ENCODE measurements at regions not wholly inside any gene's neighbourhood (a gene's known extent, or its start where the extent isn't known, plus 50 kb on each side); places are given as distances from the start of the nearest gene placed in this dataset.

- no peaks in the 10 kb centered on the region for H3K9me2 ChIP-seq
- H3K9ac ChIP-seq, result no peak overlapping the region
- no peaks in the 10 kb centered on the region for H3F3A ChIP-seq (replicated peaks; ENCODE audit: insufficient read depth)
- no peak for TF ChIP-seq YY1 (IDR thresholded peaks at IDR 0.05; ENCODE audit: low read depth)
- TF ChIP-seq NRF1 (IDR thresholded peaks at IDR 0.05; ENCODE audit: low read depth, low read length), result no peak
- TF ChIP-seq USF1 (IDR thresholded peaks at IDR 0.05; ENCODE audit: borderline replicate concordance, low read depth), result no peak
- TF ChIP-seq RXRA (IDR thresholded peaks at IDR 0.05; ENCODE audit: borderline replicate concordance, low read depth), result no peak
- no peak for TF ChIP-seq USF2 (IDR thresholded peaks at IDR 0.05; ENCODE audit: borderline replicate concordance, low read depth, low read length)
- H2AFZ ChIP-seq (ENCODE audit: low read depth), result no peak overlapping the region
- H3K4me3 ChIP-seq (ENCODE audit: low read depth in 2 of 2, low read length in 1 of 2), result no peak overlapping the region
- POLR2A ChIA-PET, result no interaction called here
- no peak overlapping the region for H3K4me2 ChIP-seq
- 9% methylated on average over 1 of the region's 1 CpG for WGBS (ENCODE audit: low lambda C conversion rate)
- no peaks in the 10 kb centered on the region for H4K20me1 ChIP-seq (ENCODE audit: insufficient read depth)
- H3K4me1 ChIP-seq (ENCODE audit: control insufficient read depth in 1 of 2, insufficient read depth in 2 of 2, low read depth in 1 of 2, low read length in 1 of 2), result no peaks in the 10 kb centered on the region
- CTCF ChIA-PET, result no interaction called here
- no peak for DNase-seq
- no peaks in the 10 kb centered on the region for H3K79me2 ChIP-seq (ENCODE audit: insufficient read depth)
- no peak overlapping the region for H3K27ac ChIP-seq (ENCODE audit: low read depth in 2 of 2, low read length in 1 of 2)
- H3K36me3 ChIP-seq (replicated peaks in 1 of 2; ENCODE audit: control insufficient read depth in 1 of 2, insufficient read depth in 2 of 2, low read length in 1 of 2), result no peaks in the 10 kb centered on the region
- no peaks in the 10 kb centered on the region for H3K9me3 ChIP-seq
- H3K27me3 ChIP-seq (ENCODE audit: insufficient read depth), result peaks cover 5% of the 10 kb centered on the region; the same call in 1 of the 2 replicates
These were observed 65.4 kb upstream of the DSG1 start for GRCh38 chr18:31252522-31252921.

- Histone ChIP-seq H3K9ac (no peak overlapping the region), H3K4me1 (ENCODE audit: control insufficient read depth in 1 of 2, insufficient read depth in 2 of 2, low read depth in 1 of 2, low read length in 1 of 2) (no peaks in the 10 kb centered on the region), H3F3A (replicated peaks; ENCODE audit: insufficient read depth) (no peaks in the 10 kb centered on the region), H3K4me3 (ENCODE audit: low read depth in 2 of 2, low read length in 1 of 2) (no peak overlapping the region), H4K20me1 (ENCODE audit: insufficient read depth) (no peaks in the 10 kb centered on the region), H3K27me3 (ENCODE audit: insufficient read depth) (peaks cover 5% of the 10 kb centered on the region; the same call in 1 of the 2 replicates), H3K9me2 (no peaks in the 10 kb centered on the region), H2AFZ (ENCODE audit: low read depth) (no peak overlapping the region), H3K27ac (ENCODE audit: low read depth in 2 of 2, low read length in 1 of 2) (no peak overlapping the region), H3K4me2 (no peak overlapping the region), H3K36me3 (replicated peaks in 1 of 2; ENCODE audit: control insufficient read depth in 1 of 2, insufficient read depth in 2 of 2, low read length in 1 of 2) (no peaks in the 10 kb centered on the region), H3K79me2 (ENCODE audit: insufficient read depth) (no peaks in the 10 kb centered on the region), H3K9me3 (no peaks in the 10 kb centered on the region)
- DNase-seq, result no peak
- ChIA-PET POLR2A (no interaction called here), CTCF (no interaction called here)
- 10% methylated on average over 1 of the region's 1 CpG for WGBS (ENCODE audit: low lambda C conversion rate)
- TF ChIP-seq RFX5 (IDR thresholded peaks at IDR 0.05; ENCODE audit: low read length) (no peak), CHD2 (IDR thresholded peaks at IDR 0.05; ENCODE audit: low read length, partially characterized antibody) (no peak), MAX (IDR thresholded peaks at IDR 0.05; ENCODE audit: low read depth) (no peak), JUND (IDR thresholded peaks at IDR 0.05) (no peak), TAF1 (IDR thresholded peaks at IDR 0.05; ENCODE audit: borderline replicate concordance, low read depth, low read length) (no peak), FOXJ3 (CRISPR knock-in tag; IDR thresholded peaks at IDR 0.05) (no peak), RAD21 (IDR thresholded peaks at IDR 0.05; ENCODE audit: low read length) (no peak), SIN3A (IDR thresholded peaks at IDR 0.05; ENCODE audit: borderline replicate concordance, low read depth, low read length) (no peak), EZH2phosphoT487 (IDR thresholded peaks at IDR 0.05; ENCODE audit: borderline replicate concordance, low read depth) (no peak), YY1 (IDR thresholded peaks at IDR 0.05; ENCODE audit: low read depth) (no peak)
These were observed 62.0 kb upstream of the DSG1 start for GRCh38 chr18:31255953-31256352.
